HG02870 (cell line): ENCODE measurements at regions not wholly inside any gene's neighbourhood (a gene's known extent, or its start where the extent isn't known, plus 50 kb on each side); places are given as distances from the start of the nearest gene placed in this dataset.

Experiments
- ATAC-seq: cut with Tn5 transposase; IDR thresholded peaks from one replicate; pipeline ENCODE4 v1.9.1; 2021; ENCODE audit warnings: mild to moderate bottlenecking, moderate library complexity; ENCODE audit not compliant: unreplicated experiment

- ATAC-seq = no peak
Observed at GRCh38 chr4:107330916-107331315, 294.8 kb upstream of the DKK2 start.

- no peak for ATAC-seq
Observed at GRCh38 chr4:107319386-107319785, 283.3 kb upstream of the DKK2 start.

GRCh38 chr4:107318078-107318477 lies 282.0 kb upstream of the DKK2 start:
- no peak for ATAC-seq

GRCh38 chr4:107317611-107318010 lies 281.5 kb upstream of the DKK2 start:
- no peak for ATAC-seq

- ATAC-seq = no peak
Observed at GRCh38 chr4:107315584-107315983, 279.5 kb upstream of the DKK2 start.

- ATAC-seq = no peak
Observed at GRCh38 chr4:107314156-107314555, 278.0 kb upstream of the DKK2 start.

- ATAC-seq = no peak
Observed at GRCh38 chr4:107312366-107312765, 276.3 kb upstream of the DKK2 start.

- ATAC-seq = no peak
Observed at GRCh38 chr4:107304699-107305286, 268.7 kb upstream of the DKK2 start.

- ATAC-seq = no peak
Observed at GRCh38 chr4:107299646-107300045, 263.5 kb upstream of the DKK2 start.

- ATAC-seq = no peak
Observed at GRCh38 chr4:107292979-107293378, 256.9 kb upstream of the DKK2 start.

GRCh38 chr4:107283587-107284559 lies 247.8 kb upstream of the DKK2 start:
- ATAC-seq = no peak

- ATAC-seq = no peak
Observed at GRCh38 chr4:107279733-107280132, 243.6 kb upstream of the DKK2 start.

- no peak for ATAC-seq
Observed at GRCh38 chr4:107278791-107279483, 242.8 kb upstream of the DKK2 start.

- no peak for ATAC-seq
Observed at GRCh38 chr4:107276052-107276451, 239.9 kb upstream of the DKK2 start.

GRCh38 chr4:107275225-107275624 lies 239.1 kb upstream of the DKK2 start:
- ATAC-seq = no peak

- no peak for ATAC-seq
Observed at GRCh38 chr4:107270614-107271013, 234.5 kb upstream of the DKK2 start.

GRCh38 chr4:107269175-107269574 lies 233.1 kb upstream of the DKK2 start:
- ATAC-seq = no peak

- ATAC-seq = no peak
Observed at GRCh38 chr4:107265859-107266258, 229.7 kb upstream of the DKK2 start.

GRCh38 chr4:107261241-107261874 lies 225.2 kb upstream of the DKK2 start:
- no peak for ATAC-seq

GRCh38 chr4:107258359-107258758 lies 222.2 kb upstream of the DKK2 start:
- ATAC-seq = no peak

GRCh38 chr4:107255596-107255995 lies 219.5 kb upstream of the DKK2 start:
- no peak for ATAC-seq
